ENCODE measurements at regions not wholly inside any gene's neighbourhood (a gene's known extent, or its start where the extent isn't known, plus 50 kb on each side); places are given as distances from the start of the nearest gene placed in this dataset.

DNA sequence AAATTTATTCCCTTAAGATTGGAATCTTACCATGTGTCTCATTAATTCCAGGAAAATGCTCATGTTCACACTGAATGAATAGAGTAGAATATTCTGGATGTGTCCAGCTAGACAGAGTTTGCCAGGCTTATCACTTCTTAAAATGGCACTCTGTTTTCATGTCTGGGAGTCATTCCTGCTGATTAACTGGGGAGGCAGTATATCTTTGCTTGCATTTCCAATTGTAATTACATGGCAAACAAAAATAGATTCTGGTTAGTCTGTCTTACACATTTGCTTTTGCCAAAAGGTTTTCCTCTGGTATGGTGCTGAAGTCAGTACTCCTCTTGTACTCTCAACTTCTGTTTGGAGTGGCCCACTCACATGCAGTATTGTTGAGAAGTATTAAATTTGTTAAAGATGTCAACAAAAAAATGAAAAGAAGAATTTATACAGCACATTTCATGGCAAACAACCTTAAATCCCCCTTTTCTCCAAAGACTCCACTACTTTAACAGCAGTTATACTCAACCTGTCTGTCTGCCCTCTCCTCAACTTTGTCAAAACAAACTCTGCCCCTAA lies 70.2 kb downstream of the TENT5A start:
- TF ChIP-seq CTCF (IDR thresholded peaks at IDR 0.05), result no peak
- no peak for TF ChIP-seq POLR2A (IDR thresholded peaks at IDR 0.05)
